OCI-LY3 (cell line): ENCODE measurements at regions not wholly inside any gene's neighbourhood (a gene's known extent, or its start where the extent isn't known, plus 50 kb on each side); places are given as distances from the start of the nearest gene placed in this dataset.

Source experiments
- H2AFZ ChIP-seq: fragments of 200-600, 300-600 bp; shearing (Covaris generic); 2 replicates; pipeline ENCODE4 v1.6.0; 2014; ENCODE audit warnings: antibody characterized with exemption, low read depth, low read length
- H3K27ac ChIP-seq: fragments of 200-600, 300-600 bp; sonication (generic); 2 replicates; pipeline ENCODE4 v1.5.1; 2014; ENCODE audit warnings: mild to moderate bottlenecking, low read length, moderate library complexity, mixed read lengths
- H3K27me3 ChIP-seq: fragments of 200-600, 300-600 bp; sonication (generic); 2 replicates; pipeline ENCODE4 v1.6.1; 2014; ENCODE audit warnings: low read depth, low read length, mixed read lengths
- H3K36me3 ChIP-seq: fragments of 200-600, 300-600 bp; sonication (generic); replicated peaks from 2 replicates; pipeline ENCODE3; 2014; ENCODE audit warnings: low read depth, low read length, mixed read lengths
- H3K4me1 ChIP-seq: fragments of 300-600, 200-600 bp; sonication (generic); 2 replicates; pipeline ENCODE4 v1.6.1; 2014; ENCODE audit warnings: low read length, mixed read lengths
- H3K4me2 ChIP-seq: fragments of 200-600, 300-600 bp; sonication (generic); 2 replicates; pipeline ENCODE4 v1.6.1; 2014; ENCODE audit warnings: low read length, mixed read lengths
- H3K4me3 ChIP-seq: fragments of 300-600, 200-600 bp; sonication (generic); 2 replicates; pipeline ENCODE4 v1.5.1; 2014; ENCODE audit warnings: antibody characterized with exemption, mild to moderate bottlenecking, low read length, moderate library complexity
- H3K79me2 ChIP-seq: fragments of 300-600, 200-600 bp; shearing (Covaris generic); 2 replicates; pipeline ENCODE4 v1.6.1; 2014; ENCODE audit warnings: mild to moderate bottlenecking, low read length, mixed read lengths
- H3K9ac ChIP-seq: fragments of 300-600, 200-600 bp; shearing (Covaris generic); 2 replicates; pipeline ENCODE4 v1.6.0; 2014; ENCODE audit warnings: mild to moderate bottlenecking, low read length, moderate library complexity
- H3K9me3 ChIP-seq: fragments of 200-600, 300-600 bp; shearing (Covaris generic); 2 replicates; pipeline ENCODE4 v1.6.1; 2014; ENCODE audit warnings: low read length, mixed read lengths; ENCODE audit not compliant: insufficient read depth
- H4K20me1 ChIP-seq: fragments of 200-600, 300-600 bp; sonication (generic); 2 replicates; pipeline ENCODE4 v1.6.1; 2016; ENCODE audit warnings: low read length, mixed read lengths; ENCODE audit not compliant: insufficient read depth
- EZH2phosphoT487 ChIP-seq: fragments of 200-600 bp; shearing (Covaris generic); IDR thresholded peaks from 2 replicates; pipeline ENCODE4 v1.6.1; 2018; ENCODE audit warnings: antibody characterized with exemption, mixed run types, low read depth
- TF ChIP-seq, protein P1 (sequence below): fragments of 200-600, 300-600 bp; sonication (generic); IDR thresholded peaks from 2 replicates; pipeline ENCODE4 v1.5.1; 2014; ENCODE audit warnings: antibody characterized with exemption, low read length, low read depth

DNA sequence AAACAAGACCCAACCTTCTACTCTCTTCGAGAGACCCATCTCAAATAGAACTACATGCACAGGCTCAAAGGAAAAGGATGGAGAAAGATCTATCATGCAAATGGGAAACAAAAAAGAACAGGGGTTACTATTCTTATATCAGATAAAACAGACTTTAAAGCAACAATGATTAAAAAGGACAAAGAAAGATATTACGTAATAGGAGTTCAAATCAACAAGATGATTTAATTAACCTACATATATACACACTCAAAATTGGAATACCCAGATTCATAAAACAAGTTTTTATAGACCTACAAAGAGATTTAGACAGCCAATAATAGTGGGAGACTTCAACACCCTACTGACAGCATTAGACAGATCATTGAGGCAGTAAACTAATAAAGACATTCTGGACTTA, 536.6 kb upstream of the RAG2 start:
- no peaks in the 10 kb centered on the region for H3K9me3 ChIP-seq
- H4K20me1 ChIP-seq: no peaks in the 10 kb centered on the region
- H3K79me2 ChIP-seq: no peaks in the 10 kb centered on the region
- no peaks in the 10 kb centered on the region for H3K36me3 ChIP-seq
- no peak overlapping the region for H3K4me3 ChIP-seq
- TF ChIP-seq, protein P1, sequence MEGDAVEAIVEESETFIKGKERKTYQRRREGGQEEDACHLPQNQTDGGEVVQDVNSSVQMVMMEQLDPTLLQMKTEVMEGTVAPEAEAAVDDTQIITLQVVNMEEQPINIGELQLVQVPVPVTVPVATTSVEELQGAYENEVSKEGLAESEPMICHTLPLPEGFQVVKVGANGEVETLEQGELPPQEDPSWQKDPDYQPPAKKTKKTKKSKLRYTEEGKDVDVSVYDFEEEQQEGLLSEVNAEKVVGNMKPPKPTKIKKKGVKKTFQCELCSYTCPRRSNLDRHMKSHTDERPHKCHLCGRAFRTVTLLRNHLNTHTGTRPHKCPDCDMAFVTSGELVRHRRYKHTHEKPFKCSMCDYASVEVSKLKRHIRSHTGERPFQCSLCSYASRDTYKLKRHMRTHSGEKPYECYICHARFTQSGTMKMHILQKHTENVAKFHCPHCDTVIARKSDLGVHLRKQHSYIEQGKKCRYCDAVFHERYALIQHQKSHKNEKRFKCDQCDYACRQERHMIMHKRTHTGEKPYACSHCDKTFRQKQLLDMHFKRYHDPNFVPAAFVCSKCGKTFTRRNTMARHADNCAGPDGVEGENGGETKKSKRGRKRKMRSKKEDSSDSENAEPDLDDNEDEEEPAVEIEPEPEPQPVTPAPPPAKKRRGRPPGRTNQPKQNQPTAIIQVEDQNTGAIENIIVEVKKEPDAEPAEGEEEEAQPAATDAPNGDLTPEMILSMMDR: no peak
- TF ChIP-seq EZH2phosphoT487: no peak
- H3K4me1 ChIP-seq: no peaks in the 10 kb centered on the region
- no peak overlapping the region for H3K4me2 ChIP-seq
- H2AFZ ChIP-seq: no peak overlapping the region
- no peaks in the 10 kb centered on the region for H3K27me3 ChIP-seq
- H3K9ac ChIP-seq: no peak overlapping the region
- H3K27ac ChIP-seq: no peak overlapping the region

DNA sequence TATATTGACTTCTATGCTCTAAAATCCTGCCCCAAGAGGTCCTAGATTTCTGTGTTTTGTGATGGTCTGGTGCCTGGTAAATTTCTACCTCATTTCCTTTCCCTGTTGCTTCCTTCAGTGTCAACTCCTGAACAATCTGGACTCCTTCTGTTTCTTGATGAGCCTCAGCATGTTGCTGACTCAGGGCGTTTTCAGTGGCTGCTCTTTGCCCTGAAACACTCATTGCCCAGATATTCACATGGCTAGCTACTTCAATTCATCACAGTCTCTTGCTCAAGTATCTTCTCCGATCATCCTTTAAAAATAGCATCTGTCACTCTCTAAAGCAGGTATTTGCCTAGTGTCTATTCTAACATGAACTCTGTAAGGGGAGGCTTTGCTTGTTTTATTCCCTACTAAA, 526.3 kb upstream of the RAG2 start:
- Histone ChIP-seq H4K20me1 (no peaks in the 10 kb centered on the region), H3K27ac (no peak overlapping the region), H3K36me3 (no peaks in the 10 kb centered on the region), H3K4me2 (no peak overlapping the region), H3K27me3 (no peaks in the 10 kb centered on the region), H3K4me3 (no peak overlapping the region), H3K4me1 (no peaks in the 10 kb centered on the region), H2AFZ (no peak overlapping the region), H3K9me3 (no peaks in the 10 kb centered on the region), H3K9ac (no peak overlapping the region), H3K79me2 (no peaks in the 10 kb centered on the region)
- TF ChIP-seq, protein P1: no peak
- TF ChIP-seq EZH2phosphoT487: no peak

DNA sequence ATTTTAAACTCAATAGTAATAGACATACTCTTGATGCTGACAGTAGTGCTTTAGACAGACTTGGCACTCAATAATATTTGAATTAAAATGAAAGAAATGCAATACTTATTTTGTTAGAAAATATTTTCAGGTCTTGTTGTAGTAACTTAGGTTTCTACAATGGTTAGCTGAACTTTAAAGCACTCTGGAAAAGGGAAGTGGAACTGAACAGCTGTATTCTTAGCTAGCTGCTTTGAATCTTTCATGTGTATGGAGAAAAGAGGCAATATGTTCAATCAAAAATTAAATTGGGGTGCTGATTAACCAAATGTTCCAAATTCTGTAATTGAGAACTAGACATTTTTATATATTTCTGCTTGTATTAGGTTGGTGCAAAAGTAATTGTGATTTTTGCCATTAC, 517.9 kb upstream of the RAG2 start:
- peak overlapping the region; percentile 28; the same call in 1 of the 2 replicates for H3K4me2 ChIP-seq
- TF ChIP-seq, protein P1: no peak
- no peak for TF ChIP-seq EZH2phosphoT487
- no peaks in the 10 kb centered on the region for H3K9me3 ChIP-seq
- no peak overlapping the region for H3K27ac ChIP-seq
- no peaks in the 10 kb centered on the region for H3K79me2 ChIP-seq
- no peaks in the 10 kb centered on the region for H4K20me1 ChIP-seq
- no peak overlapping the region for H3K9ac ChIP-seq
- H3K27me3 ChIP-seq: no peaks in the 10 kb centered on the region
- H2AFZ ChIP-seq: no peak overlapping the region
- H3K4me1 ChIP-seq: peaks cover 10% of the 10 kb centered on the region
- H3K36me3 ChIP-seq: no peaks in the 10 kb centered on the region
- H3K4me3 ChIP-seq: no peak overlapping the region

DNA sequence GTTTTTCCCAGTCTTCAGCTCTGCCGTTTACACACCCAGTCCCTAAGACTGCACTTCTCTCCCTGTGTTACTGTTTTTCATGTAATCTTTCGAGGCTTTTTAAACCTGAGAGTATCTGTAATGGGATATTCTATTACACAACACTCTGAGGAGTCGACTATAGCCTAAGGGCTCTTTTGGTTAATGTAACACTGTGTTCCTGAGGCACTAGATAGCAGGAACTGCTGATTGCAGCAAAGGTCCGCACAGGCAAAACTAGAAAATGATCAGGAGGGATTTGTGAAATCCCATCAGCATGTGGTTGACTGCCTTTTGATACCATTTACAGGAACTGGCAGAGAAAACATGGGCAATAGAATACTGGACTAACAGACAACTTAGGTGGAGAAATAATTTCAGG, 512.3 kb upstream of the RAG2 start:
- Histone ChIP-seq H3K9me3 (no peaks in the 10 kb centered on the region), H3K4me2 (no peak overlapping the region), H4K20me1 (no peaks in the 10 kb centered on the region), H3K4me3 (no peak overlapping the region), H3K9ac (no peak overlapping the region), H3K27ac (no peak overlapping the region), H3K4me1 (no peaks in the 10 kb centered on the region), H3K36me3 (no peaks in the 10 kb centered on the region), H3K27me3 (no peaks in the 10 kb centered on the region), H2AFZ (no peak overlapping the region), H3K79me2 (no peaks in the 10 kb centered on the region)
- TF ChIP-seq EZH2phosphoT487: no peak
- TF ChIP-seq, protein P1: no peak
